ENCODE measurements at regions not wholly inside any gene's neighbourhood (a gene's known extent, or its start where the extent isn't known, plus 50 kb on each side); places are given as distances from the start of the nearest gene placed in this dataset.

GRCh38 chr14:25667387-25667786 is 617.4 kb upstream of the STXBP6 start:
- TF ChIP-seq CEBPB (IDR thresholded peaks at IDR 0.05) (no peak), TCF12 (IDR thresholded peaks at IDR 0.05; ENCODE audit: low read depth) (no peak), RAD21 (IDR thresholded peaks at IDR 0.05; ENCODE audit: low read depth) (no peak), FOXM1 (IDR thresholded peaks at IDR 0.05; ENCODE audit: borderline replicate concordance, low read depth) (no peak), TAF1 (IDR thresholded peaks at IDR 0.05; ENCODE audit: low read depth) (no peak), MAX (IDR thresholded peaks at IDR 0.05) (no peak), EP300 (IDR thresholded peaks at IDR 0.05; ENCODE audit: borderline replicate concordance) (no peak), NFIC (IDR thresholded peaks at IDR 0.05) (no peak), CREB1 (IDR thresholded peaks at IDR 0.05; ENCODE audit: low read depth) (no peak)
